HCT116 (cell line): ENCODE measurements at regions not wholly inside any gene's neighbourhood (a gene's known extent, or its start where the extent isn't known, plus 50 kb on each side); places are given as distances from the start of the nearest gene placed in this dataset.
"Not testable (repeated sequence)": the region's sequence is repeated elsewhere in the genome, so short reads cannot be mapped to it uniquely, and the experiment has no call there.

ENCODE experiments used
- ATAC-seq: fragments of 200-7000 bp; cut with Tn5 transposase; 2 replicates; pipeline ENCODE4 v1.9.1; 2020; ENCODE audit warnings: mild to moderate bottlenecking, moderate library complexity
- BruUV-seq: library from RNA; stranded (reverse); fragments of 400-500 nt; replicated peaks from 2 replicates; lab custom pipeline; 2021; lab: Mats Ljungman, UMichigan
- CTCF ChIA-PET: fragments of 300-600 bp; sonication (Branson Sonifier 250); formaldehyde crosslinking; loops from one replicate; lab custom pipeline; 2021; ENCODE audit warnings: antibody characterized with exemption; lab: Charles Lee
- POLR2A ChIA-PET: fragments of 300-600, 350-600 bp; sonication (Branson Sonifier 250); formaldehyde crosslinking; loops from one replicate; lab custom pipeline; 2021; ENCODE audit warnings: antibody characterized with exemption; lab: Charles Lee
- RAD21 ChIA-PET, 2 experiments: fragments of 300-600 bp; sonication (Branson Sonifier 250); formaldehyde crosslinking; loops; one replicate each; lab custom pipeline; 2023; ENCODE audit warnings: low total read pairs in 2 of 2; ENCODE audit not compliant: uncharacterized antibody in 2 of 2, unreplicated experiment in 2 of 2, low non-redundant PET in 1 of 2; lab: Charles Lee
- DNase-seq: peaks from one replicate; pipeline ENCODE4 v3.0.0-alpha.2; 2010; ENCODE audit warnings: low read depth, low spot score
- H2AFZ ChIP-seq: fragments of 200-600 bp; shearing (Covaris generic), sonication (generic); 2 replicates; pipeline ENCODE4 v1.6.1; 2017; ENCODE audit warnings: low read depth, mixed run types, mixed read lengths, antibody characterized with exemption, low read length; ENCODE audit not compliant: poor library complexity, severe bottlenecking
- H3K27ac ChIP-seq: 2 replicates; pipeline ENCODE4 v1.5.1; 2012; ENCODE audit warnings: low read depth, low read length
- H3K27me3 ChIP-seq: fragments of 200-600 bp; sonication (generic); 2 replicates; pipeline ENCODE4 v1.6.1; 2016; ENCODE audit warnings: mixed run types, low read length, mixed read lengths; ENCODE audit not compliant: insufficient read depth
- H3K36me3 ChIP-seq, 2 experiments: fragments of 200-500 bp in 1 of 2; fragments of 200-600 bp in 1 of 2; sonication (Bioruptor generic) in 1 of 2; sonication (generic) in 1 of 2; 2 replicates each; pipeline versions ENCODE4 v1.5.1 to v1.6.1; 2014 to 2016; ENCODE audit warnings: low read length in 2 of 2, inconsistent platforms in 1 of 2, mixed read lengths in 1 of 2, mixed run types in 1 of 2; ENCODE audit not compliant: insufficient read depth in 2 of 2, control insufficient read depth in 1 of 2
- H3K4me1 ChIP-seq, 2 experiments: fragments of 200-600 bp in 1 of 2; sonication (generic) in 1 of 2; 2 replicates each; pipeline versions ENCODE4 v1.5.1 to v1.6.1; 2012 to 2017; ENCODE audit warnings: low read length in 2 of 2, inconsistent platforms in 1 of 2, mild to moderate bottlenecking in 1 of 2, mixed read lengths in 1 of 2, mixed run types in 1 of 2, moderate library complexity in 1 of 2; ENCODE audit not compliant: insufficient read depth in 2 of 2, control insufficient read depth in 1 of 2
- H3K4me2 ChIP-seq: fragments of 200-600 bp; sonication (generic); 2 replicates; pipeline ENCODE4 v1.6.1; 2017; ENCODE audit warnings: mixed run types, low read length, mixed read lengths
- H3K4me3 ChIP-seq, 2 experiments: fragments of 200-600 bp in 1 of 2; sonication (generic) in 1 of 2; replicated peaks in 1 of 2; 2 replicates each; pipeline ENCODE4 v1.5.1; 2011 to 2016; ENCODE audit warnings: low read length in 2 of 2, control low read depth in 1 of 2, low read depth in 1 of 2, mild to moderate bottlenecking in 1 of 2, mixed read lengths in 1 of 2, mixed run types in 1 of 2
- H3K79me2 ChIP-seq: fragments of 200-600 bp; sonication (generic); 2 replicates; pipeline ENCODE4 v1.6.1; 2017; ENCODE audit warnings: mild to moderate bottlenecking, mixed run types, low read length, moderate library complexity, mixed read lengths; ENCODE audit not compliant: insufficient read depth
- H3K9ac ChIP-seq: fragments of 200-600 bp; sonication (generic); 2 replicates; pipeline ENCODE4 v1.6.1; 2016; ENCODE audit warnings: low read length, mixed read lengths
- H3K9me2 ChIP-seq: fragments of 200-600 bp; sonication (generic), shearing (Covaris generic); 2 replicates; pipeline ENCODE4 v1.6.1; 2017; ENCODE audit warnings: mixed run types, mild to moderate bottlenecking, moderate library complexity; ENCODE audit not compliant: insufficient read depth
- H3K9me3 ChIP-seq, 2 experiments: fragments of 200-500 bp in 1 of 2; fragments of 200-600 bp in 1 of 2; sonication (Bioruptor generic) in 1 of 2; sonication (generic) in 1 of 2; 2 replicates each; pipeline ENCODE4 v1.6.1; 2014 to 2017; ENCODE audit warnings: low read length in 2 of 2, mixed read lengths in 2 of 2, inconsistent platforms in 1 of 2, low read depth in 1 of 2, mild to moderate bottlenecking in 1 of 2, mixed run types in 1 of 2, moderate library complexity in 1 of 2; ENCODE audit not compliant: control insufficient read depth in 1 of 2, insufficient read depth in 1 of 2
- H4K20me1 ChIP-seq: fragments of 200-600 bp; sonication (generic), shearing (Covaris generic); 2 replicates; pipeline ENCODE4 v1.6.1; 2017; ENCODE audit warnings: mixed run types, mild to moderate bottlenecking, moderate library complexity; ENCODE audit not compliant: insufficient read depth
- FOSL1 ChIP-seq: IDR thresholded peaks from 2 replicates; pipeline ENCODE4 v1.6.1; 2012; ENCODE audit warnings: low read depth
- POLR2A ChIP-seq: IDR thresholded peaks from 2 replicates; pipeline ENCODE4 v1.7.0; 2011; ENCODE audit warnings: borderline replicate concordance; ENCODE audit not compliant: insufficient read depth, insufficient read length; ENCODE audit errors: extremely low read depth
- REST ChIP-seq: IDR thresholded peaks from 2 replicates; pipeline ENCODE4 v1.6.1; 2012; ENCODE audit warnings: low read depth
- SP1 ChIP-seq: IDR thresholded peaks from 2 replicates; pipeline ENCODE4 v1.6.1; 2012; ENCODE audit warnings: low read depth
- TCF7L2 ChIP-seq: IDR thresholded peaks from 2 replicates; pipeline ENCODE4 v1.7.0; 2011; ENCODE audit warnings: borderline replicate concordance, inconsistent platforms; ENCODE audit not compliant: insufficient read depth, insufficient read length; ENCODE audit errors: extremely low read depth
- YY1 ChIP-seq: IDR thresholded peaks from 2 replicates; pipeline ENCODE4 v1.6.1; 2011; ENCODE audit warnings: low read length, low read depth, moderate library complexity, mild to moderate bottlenecking; ENCODE audit not compliant: insufficient replicate concordance; ENCODE audit errors: extremely low read depth
- ZFX ChIP-seq: fragments of 450-650 bp; IDR thresholded peaks from 2 replicates; pipeline ENCODE4 v1.6.1; 2017
- ZNF274 ChIP-seq: fragments of 200-500 bp; sonication (Bioruptor generic); IDR thresholded peaks from 2 replicates; pipeline ENCODE4 v1.6.1; 2014; ENCODE audit warnings: mild to moderate bottlenecking, low read depth, low read length, inconsistent platforms
- intact Hi-C: fragments of 100-400 bp; cut with micrococcal nuclease; formaldehyde crosslinking; loops from 2 replicates; pipeline ENCODE4 v1.10.0; 2022

GRCh38 chr16:18080658-18081363 lies 255.7 kb downstream of the NPIPA8 start:
- H3K79me2 ChIP-seq, H3K4me3 ChIP-seq, RAD21 ChIA-PET, ATAC-seq, intact Hi-C loops, DNase-seq, H3K9me3 ChIP-seq, POLR2A ChIA-PET, H2AFZ ChIP-seq, H3K9ac ChIP-seq, H3K4me2 ChIP-seq, BruUV-seq, H3K27me3 ChIP-seq, H4K20me1 ChIP-seq, CTCF ChIA-PET, H3K27ac ChIP-seq, H3K36me3 ChIP-seq, H3K4me1 ChIP-seq, H3K9me2 ChIP-seq: not testable (repeated sequence)

GRCh38 chr16:18077910-18078309 lies 258.6 kb downstream of the NPIPA8 start:
- CTCF ChIA-PET, BruUV-seq, DNase-seq, H3K4me1 ChIP-seq, intact Hi-C loops, H3K9ac ChIP-seq, H3K27me3 ChIP-seq, H3K36me3 ChIP-seq, H3K9me2 ChIP-seq, H3K79me2 ChIP-seq, POLR2A ChIA-PET, H3K4me3 ChIP-seq, H3K4me2 ChIP-seq, RAD21 ChIA-PET, H3K27ac ChIP-seq, H4K20me1 ChIP-seq, H2AFZ ChIP-seq, H3K9me3 ChIP-seq: not testable (repeated sequence)
- peak; percentile 78 for ATAC-seq

- Histone ChIP-seq H3K27me3 (peaks cover 39% of the 10 kb centered on the region; the same call in 1 of the 2 replicates), H3K9me2 (no peaks in the 10 kb centered on the region), H3K4me3 (no peak overlapping the region), H2AFZ (no peak overlapping the region), H4K20me1 (no peaks in the 10 kb centered on the region), H3K79me2 (no peaks in the 10 kb centered on the region), H3K9ac (no peak overlapping the region), H3K27ac (no peak overlapping the region), H3K9me3 (no peaks in the 10 kb centered on the region), H3K36me3 (no peaks in the 10 kb centered on the region), H3K4me2 (no peak overlapping the region), H3K4me1 (no peaks in the 10 kb centered on the region)
- ChIA-PET RAD21 (no interaction called here), POLR2A (no interaction called here), CTCF (no interaction called here)
- no TSS peak for BruUV-seq
- intact Hi-C loops, result no loop called here
- no peak for DNase-seq
- no peak for ATAC-seq
- TF ChIP-seq TCF7L2 (no peak), YY1 (no peak), ZFX (no peak), SP1 (no peak), POLR2A (no peak), ZNF274 (no peak), FOSL1 (no peak), REST (no peak)
Observed at GRCh38 chr16:18072161-18072560, 264.4 kb downstream of the NPIPA8 start.
